BE2C (cell line): ENCODE measurements at regions not wholly inside any gene's neighbourhood (a gene's known extent, or its start where the extent isn't known, plus 50 kb on each side); places are given as distances from the start of the nearest gene placed in this dataset.

Experiments used
- DNase-seq: peaks from one replicate; pipeline ENCODE4 v3.0.0-alpha.2; 2020
- H3K27me3 ChIP-seq: fragments of 250-450 bp; sonication (Bioruptor Pico); 2 replicates; pipeline ENCODE4 v1.5.1; 2020; ENCODE audit warnings: mild to moderate bottlenecking
- H3K36me3 ChIP-seq: fragments of 250-450 bp; sonication (Bioruptor Pico); 2 replicates; pipeline ENCODE4 v1.5.1; 2020; ENCODE audit warnings: mild to moderate bottlenecking
- H3K4me1 ChIP-seq: fragments of 250-450 bp; sonication (Bioruptor Pico); 2 replicates; pipeline ENCODE4 v1.5.1; 2020
- H3K4me3 ChIP-seq: 2 replicates; pipeline ENCODE4 v1.5.1; 2011; ENCODE audit warnings: low read depth, low read length
- H3K9me3 ChIP-seq: fragments of 250-450 bp; sonication (Bioruptor Pico); 2 replicates; pipeline ENCODE4 v1.5.1; 2020
- TF ChIP-seq, protein P1 (sequence below): IDR thresholded peaks from 2 replicates; pipeline ENCODE4 v1.5.1; 2012; ENCODE audit warnings: mild to moderate bottlenecking, low read depth, low read length

DNA sequence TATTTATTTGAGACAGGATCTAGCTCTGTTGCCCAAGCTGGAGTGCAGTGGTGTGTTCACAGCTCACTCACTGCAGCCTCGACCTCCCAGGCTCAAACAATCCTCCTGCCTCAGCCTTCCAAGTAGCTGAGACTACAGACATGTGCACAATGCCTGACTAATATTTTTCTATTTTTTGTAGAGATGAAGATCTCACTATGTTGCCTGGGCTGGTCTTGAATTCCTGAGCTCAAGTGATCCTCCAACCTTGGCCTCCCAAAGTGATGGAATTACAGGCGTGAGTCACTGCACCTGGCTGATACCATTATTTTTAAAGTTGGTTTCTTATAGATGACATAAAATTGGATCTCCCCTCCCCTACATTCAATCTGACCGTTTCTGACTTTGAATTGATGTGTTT, 139.5 kb upstream of the RGMA start:
- no peaks in the 10 kb centered on the region; the same call in 1 of the 2 replicates for H3K27me3 ChIP-seq
- TF ChIP-seq, protein P1, sequence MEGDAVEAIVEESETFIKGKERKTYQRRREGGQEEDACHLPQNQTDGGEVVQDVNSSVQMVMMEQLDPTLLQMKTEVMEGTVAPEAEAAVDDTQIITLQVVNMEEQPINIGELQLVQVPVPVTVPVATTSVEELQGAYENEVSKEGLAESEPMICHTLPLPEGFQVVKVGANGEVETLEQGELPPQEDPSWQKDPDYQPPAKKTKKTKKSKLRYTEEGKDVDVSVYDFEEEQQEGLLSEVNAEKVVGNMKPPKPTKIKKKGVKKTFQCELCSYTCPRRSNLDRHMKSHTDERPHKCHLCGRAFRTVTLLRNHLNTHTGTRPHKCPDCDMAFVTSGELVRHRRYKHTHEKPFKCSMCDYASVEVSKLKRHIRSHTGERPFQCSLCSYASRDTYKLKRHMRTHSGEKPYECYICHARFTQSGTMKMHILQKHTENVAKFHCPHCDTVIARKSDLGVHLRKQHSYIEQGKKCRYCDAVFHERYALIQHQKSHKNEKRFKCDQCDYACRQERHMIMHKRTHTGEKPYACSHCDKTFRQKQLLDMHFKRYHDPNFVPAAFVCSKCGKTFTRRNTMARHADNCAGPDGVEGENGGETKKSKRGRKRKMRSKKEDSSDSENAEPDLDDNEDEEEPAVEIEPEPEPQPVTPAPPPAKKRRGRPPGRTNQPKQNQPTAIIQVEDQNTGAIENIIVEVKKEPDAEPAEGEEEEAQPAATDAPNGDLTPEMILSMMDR = no peak
- no peak overlapping the region for H3K4me3 ChIP-seq
- H3K9me3 ChIP-seq = no peaks in the 10 kb centered on the region
- no peaks in the 10 kb centered on the region for H3K4me1 ChIP-seq
- no peak for DNase-seq
- H3K36me3 ChIP-seq = no peaks in the 10 kb centered on the region

- Histone ChIP-seq H3K4me3 (no peak overlapping the region), H3K4me1 (no peaks in the 10 kb centered on the region), H3K36me3 (no peaks in the 10 kb centered on the region), H3K9me3 (no peaks in the 10 kb centered on the region), H3K27me3 (no peaks in the 10 kb centered on the region; the same call in none of the 2 replicates)
- DNase-seq = no peak
- TF ChIP-seq, protein P1 = no peak
Observed at GRCh38 chr15:93223803-93224202, 134.8 kb upstream of the RGMA start.

GRCh38 chr15:93221759-93222158, 132.7 kb upstream of the RGMA start:
- no peaks in the 10 kb centered on the region for H3K9me3 ChIP-seq
- H3K4me3 ChIP-seq = no peak overlapping the region
- no peaks in the 10 kb centered on the region; the same call in none of the 2 replicates for H3K27me3 ChIP-seq
- no peaks in the 10 kb centered on the region for H3K36me3 ChIP-seq
- DNase-seq = no peak
- H3K4me1 ChIP-seq = no peaks in the 10 kb centered on the region
- TF ChIP-seq, protein P1 = no peak

DNA sequence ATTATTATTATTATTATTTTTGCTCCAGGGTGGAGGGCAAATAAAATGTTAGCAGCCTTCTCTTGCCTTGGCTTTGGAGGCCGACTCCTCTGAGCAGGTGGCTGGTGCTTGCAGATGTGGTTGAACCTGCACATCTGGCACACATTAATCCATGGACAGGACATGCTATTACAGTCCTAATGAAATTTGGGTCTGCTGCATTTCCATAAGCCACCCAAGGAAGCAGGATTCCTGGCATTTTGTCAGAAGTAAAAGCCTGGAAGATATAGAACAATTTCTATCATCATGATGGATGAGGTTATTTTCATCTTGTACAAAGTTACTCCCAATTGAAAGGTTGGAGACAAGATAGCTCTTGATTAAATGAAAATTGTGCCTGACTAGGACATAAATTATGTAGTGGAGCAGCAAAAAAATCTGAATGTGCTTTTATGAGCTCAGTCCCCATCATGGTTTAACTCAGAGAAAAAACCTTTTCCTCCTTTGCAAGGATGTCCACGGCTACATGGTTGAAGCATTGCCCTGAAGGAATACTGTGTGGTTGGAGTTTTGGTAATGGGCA, 130.9 kb upstream of the RGMA start:
- Histone ChIP-seq H3K27me3 (no peaks in the 10 kb centered on the region; the same call in none of the 2 replicates), H3K36me3 (no peaks in the 10 kb centered on the region), H3K9me3 (no peaks in the 10 kb centered on the region), H3K4me1 (no peaks in the 10 kb centered on the region), H3K4me3 (no peak overlapping the region)
- TF ChIP-seq, protein P1 = no peak
- DNase-seq = no peak

GRCh38 chr15:93217343-93217742, 128.3 kb upstream of the RGMA start:
- TF ChIP-seq, protein P1 = no peak
- no peaks in the 10 kb centered on the region for H3K9me3 ChIP-seq
- no peaks in the 10 kb centered on the region for H3K36me3 ChIP-seq
- no peak for DNase-seq
- no peaks in the 10 kb centered on the region for H3K4me1 ChIP-seq
- no peak overlapping the region for H3K4me3 ChIP-seq
- H3K27me3 ChIP-seq = no peaks in the 10 kb centered on the region; the same call in 1 of the 2 replicates

- Histone ChIP-seq H3K36me3 (no peaks in the 10 kb centered on the region), H3K4me3 (no peak overlapping the region), H3K27me3 (0 out of 2 replicates have a peak, but pooled peaks cover 3% of the 10 kb centered on the region), H3K9me3 (no peaks in the 10 kb centered on the region), H3K4me1 (no peaks in the 10 kb centered on the region)
- TF ChIP-seq, protein P1 = no peak
- DNase-seq = no peak
Observed at GRCh38 chr15:93214106-93214505, 125.1 kb upstream of the RGMA start.
